ACC112 (cell line): ENCODE measurements at regions not wholly inside any gene's neighbourhood (a gene's known extent, or its start where the extent isn't known, plus 50 kb on each side); places are given as distances from the start of the nearest gene placed in this dataset.

Source experiments
- H2AFZ ChIP-seq: fragments of 200-600 bp; sonication (generic); one replicate; pipeline ENCODE4 v1.6.0; 2017; ENCODE audit warnings: antibody characterized with exemption, low read length; ENCODE audit not compliant: unreplicated experiment
- H3K27ac ChIP-seq: fragments of 200-600 bp; sonication (generic); 2 replicates; pipeline ENCODE4 v1.5.1; 2014; ENCODE audit warnings: low read depth, mild to moderate bottlenecking, antibody characterized with exemption, low read length, moderate library complexity
- H3K27me3 ChIP-seq: fragments of 200-600 bp; sonication (generic); 2 replicates; pipeline ENCODE4 v1.6.1; 2014; ENCODE audit warnings: mild to moderate bottlenecking, antibody characterized with exemption, low read length, moderate library complexity, mixed read lengths; ENCODE audit not compliant: insufficient read depth
- H3K36me3 ChIP-seq: fragments of 200-600 bp; sonication (generic); 2 replicates; pipeline ENCODE4 v1.6.1; 2016; ENCODE audit warnings: mild to moderate bottlenecking, antibody characterized with exemption, low read length, moderate library complexity, mixed read lengths; ENCODE audit not compliant: insufficient read depth
- H3K4me1 ChIP-seq: fragments of 200-600 bp; sonication (generic); one replicate; pipeline ENCODE4 v1.6.1; 2016; ENCODE audit warnings: low read length, mixed read lengths; ENCODE audit not compliant: insufficient read depth, unreplicated experiment, control insufficient read depth
- H3K4me3 ChIP-seq: fragments of 200-600 bp; sonication (generic); 2 replicates; pipeline ENCODE4 v1.5.1; 2014; ENCODE audit warnings: mild to moderate bottlenecking, low read depth, low read length
- H3K79me2 ChIP-seq: fragments of 200-600 bp; sonication (generic); one replicate; pipeline ENCODE4 v1.6.0; 2016; ENCODE audit warnings: low read length; ENCODE audit not compliant: control insufficient read depth, unreplicated experiment, insufficient read depth

GRCh38 chr2:121993682-121994081, 238.2 kb downstream of the TSN start:
- H3K27me3 ChIP-seq: no peaks in the 10 kb centered on the region
- no peak overlapping the region for H2AFZ ChIP-seq
- no peak overlapping the region for H3K27ac ChIP-seq
- H3K4me1 ChIP-seq: no peaks in the 10 kb centered on the region
- no peaks in the 10 kb centered on the region for H3K79me2 ChIP-seq
- H3K4me3 ChIP-seq: no peak overlapping the region
- no peaks in the 10 kb centered on the region for H3K36me3 ChIP-seq

GRCh38 chr2:121994238-121995206, 239.1 kb downstream of the TSN start:
- peaks cover 5% of the 10 kb centered on the region for H3K4me1 ChIP-seq
- no peak overlapping the region for H3K4me3 ChIP-seq
- H3K27ac ChIP-seq: no peak overlapping the region
- no peaks in the 10 kb centered on the region for H3K79me2 ChIP-seq
- H3K36me3 ChIP-seq: no peaks in the 10 kb centered on the region
- H3K27me3 ChIP-seq: no peaks in the 10 kb centered on the region
- no peak overlapping the region for H2AFZ ChIP-seq

DNA sequence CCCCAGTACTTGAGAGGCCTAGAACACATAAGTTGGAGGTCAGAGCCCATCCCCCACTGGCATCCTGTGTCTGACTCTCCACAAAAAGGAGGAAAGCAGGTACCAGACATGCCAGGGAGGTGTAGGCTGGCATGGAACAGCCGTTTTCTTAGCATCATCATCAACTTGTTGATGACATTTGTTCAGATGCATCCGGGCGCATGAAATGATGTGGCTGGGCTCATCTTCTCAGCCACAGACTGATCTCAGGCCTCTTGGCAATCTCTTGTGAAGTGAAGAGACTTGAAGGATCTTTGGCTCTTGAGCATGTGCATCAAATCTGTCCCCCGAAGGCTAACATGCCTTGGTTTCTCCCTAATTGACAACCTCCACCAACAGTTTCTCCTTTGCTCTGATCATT, 243.3 kb downstream of the TSN start:
- Histone ChIP-seq H3K4me3 (no peak overlapping the region), H3K27me3 (no peaks in the 10 kb centered on the region), H3K27ac (no peak overlapping the region), H2AFZ (no peak overlapping the region), H3K36me3 (no peaks in the 10 kb centered on the region), H3K4me1 (peaks cover 5% of the 10 kb centered on the region), H3K79me2 (no peaks in the 10 kb centered on the region)

DNA sequence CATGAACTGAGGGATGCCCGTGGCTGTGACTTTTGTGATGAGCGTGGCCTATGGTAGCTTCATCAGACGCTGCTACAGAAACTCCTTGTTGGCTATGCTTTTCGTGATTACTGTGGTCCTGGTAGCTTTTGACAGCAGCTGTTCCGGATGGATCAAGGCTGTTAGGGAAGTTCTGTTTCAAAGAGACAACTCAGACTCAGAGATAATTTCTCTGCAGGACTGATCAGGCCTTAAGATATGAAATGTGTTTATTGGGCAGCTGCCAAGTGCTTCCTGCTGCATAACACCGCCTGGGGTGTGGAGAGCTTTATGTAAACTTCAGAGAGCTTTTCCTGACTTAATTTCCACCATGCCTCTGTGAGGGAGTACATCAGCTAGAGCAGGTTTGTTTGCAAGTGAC, 243.8 kb downstream of the TSN start:
- H2AFZ ChIP-seq: no peak overlapping the region
- peaks cover 5% of the 10 kb centered on the region for H3K4me1 ChIP-seq
- H3K4me3 ChIP-seq: no peak overlapping the region
- no peaks in the 10 kb centered on the region for H3K79me2 ChIP-seq
- no peaks in the 10 kb centered on the region for H3K36me3 ChIP-seq
- H3K27ac ChIP-seq: no peak overlapping the region
- no peaks in the 10 kb centered on the region for H3K27me3 ChIP-seq

DNA sequence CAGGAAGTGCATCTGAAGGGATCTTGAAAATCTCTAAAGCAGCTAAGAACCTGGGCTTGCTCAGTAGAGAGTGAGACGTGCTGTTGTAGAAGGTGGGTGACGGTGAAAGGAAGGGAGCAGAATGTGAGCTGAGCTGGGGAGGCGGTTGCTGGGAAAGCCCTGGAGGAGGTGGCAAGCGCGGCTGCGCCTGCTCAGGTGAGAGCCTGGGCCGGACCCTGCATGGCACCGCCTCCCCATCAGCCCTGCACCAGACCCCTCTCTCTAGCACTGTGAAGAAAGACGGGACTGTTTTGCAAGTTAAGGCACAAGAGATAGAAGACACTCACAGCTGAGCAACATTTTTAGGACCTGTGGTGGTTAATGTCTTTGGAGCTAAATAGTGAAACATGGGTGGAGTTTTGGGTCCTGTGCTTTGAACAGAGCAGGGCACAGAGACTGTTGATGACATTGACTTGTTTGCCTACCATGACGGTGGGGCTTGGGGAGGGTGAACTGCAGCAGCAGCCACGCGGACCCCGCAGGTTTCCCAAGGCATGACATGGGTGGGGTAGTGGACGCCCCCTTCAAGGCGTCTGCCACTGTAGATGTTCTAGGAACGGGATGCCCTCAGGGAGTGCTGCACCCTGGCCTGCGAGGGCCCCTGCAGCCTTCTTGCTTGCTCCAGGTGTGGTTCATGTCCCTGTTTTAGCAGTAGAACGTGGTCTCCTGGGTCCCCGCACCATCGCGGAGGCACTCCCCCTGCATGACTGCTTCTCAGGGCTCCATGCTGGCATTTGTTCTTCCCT, 245.3 kb downstream of the TSN start:
- H3K27me3 ChIP-seq: no peaks in the 10 kb centered on the region
- no peak overlapping the region for H2AFZ ChIP-seq
- H3K79me2 ChIP-seq: no peaks in the 10 kb centered on the region
- H3K27ac ChIP-seq: no peak overlapping the region
- no peaks in the 10 kb centered on the region for H3K36me3 ChIP-seq
- H3K4me3 ChIP-seq: no peak overlapping the region
- peaks cover 5% of the 10 kb centered on the region for H3K4me1 ChIP-seq

DNA sequence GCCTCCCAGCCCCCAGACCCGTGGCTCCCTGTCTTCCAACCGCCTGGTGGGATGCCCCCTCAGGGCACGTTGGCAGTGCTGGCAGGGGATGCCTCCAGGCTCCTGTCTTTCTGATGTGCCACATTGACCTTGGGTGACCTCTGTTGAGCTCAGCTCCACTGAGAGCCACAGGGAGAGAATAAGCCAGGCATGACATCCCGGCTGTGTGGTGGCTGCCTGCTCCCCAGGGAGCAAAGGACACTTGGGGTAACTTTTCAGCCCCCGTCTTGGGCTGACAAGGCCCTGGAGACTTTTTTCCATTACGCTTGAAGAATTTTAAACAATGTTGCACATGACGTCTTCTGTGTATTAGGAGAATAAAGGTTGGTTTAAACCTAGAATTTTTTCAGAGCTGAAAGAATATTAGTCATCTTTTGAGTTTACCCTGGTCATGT, 246.0 kb downstream of the TSN start:
- H3K27ac ChIP-seq: no peak overlapping the region
- H3K4me1 ChIP-seq: peaks cover 5% of the 10 kb centered on the region
- no peak overlapping the region for H3K4me3 ChIP-seq
- H3K36me3 ChIP-seq: no peaks in the 10 kb centered on the region
- no peaks in the 10 kb centered on the region for H3K79me2 ChIP-seq
- H2AFZ ChIP-seq: no peak overlapping the region
- no peaks in the 10 kb centered on the region for H3K27me3 ChIP-seq

- Histone ChIP-seq H3K4me1 (peaks cover 5% of the 10 kb centered on the region), H3K27me3 (no peaks in the 10 kb centered on the region), H3K79me2 (no peaks in the 10 kb centered on the region), H3K27ac (no peak overlapping the region), H2AFZ (no peak overlapping the region), H3K4me3 (no peak overlapping the region), H3K36me3 (no peaks in the 10 kb centered on the region)
Measured at GRCh38 chr2:122003196-122003940, 247.9 kb downstream of the TSN start.

GRCh38 chr2:122007126-122007525, 251.7 kb downstream of the TSN start:
- no peak overlapping the region for H2AFZ ChIP-seq
- H3K27ac ChIP-seq: no peak overlapping the region
- H3K36me3 ChIP-seq: no peaks in the 10 kb centered on the region
- H3K4me3 ChIP-seq: no peak overlapping the region
- no peaks in the 10 kb centered on the region for H3K27me3 ChIP-seq
- H3K79me2 ChIP-seq: no peaks in the 10 kb centered on the region
- no peaks in the 10 kb centered on the region for H3K4me1 ChIP-seq

GRCh38 chr2:122007577-122007976, 252.1 kb downstream of the TSN start:
- H3K4me1 ChIP-seq: no peaks in the 10 kb centered on the region
- H3K4me3 ChIP-seq: no peak overlapping the region
- no peak overlapping the region for H3K27ac ChIP-seq
- no peaks in the 10 kb centered on the region for H3K79me2 ChIP-seq
- no peaks in the 10 kb centered on the region for H3K27me3 ChIP-seq
- no peaks in the 10 kb centered on the region for H3K36me3 ChIP-seq
- H2AFZ ChIP-seq: no peak overlapping the region

DNA sequence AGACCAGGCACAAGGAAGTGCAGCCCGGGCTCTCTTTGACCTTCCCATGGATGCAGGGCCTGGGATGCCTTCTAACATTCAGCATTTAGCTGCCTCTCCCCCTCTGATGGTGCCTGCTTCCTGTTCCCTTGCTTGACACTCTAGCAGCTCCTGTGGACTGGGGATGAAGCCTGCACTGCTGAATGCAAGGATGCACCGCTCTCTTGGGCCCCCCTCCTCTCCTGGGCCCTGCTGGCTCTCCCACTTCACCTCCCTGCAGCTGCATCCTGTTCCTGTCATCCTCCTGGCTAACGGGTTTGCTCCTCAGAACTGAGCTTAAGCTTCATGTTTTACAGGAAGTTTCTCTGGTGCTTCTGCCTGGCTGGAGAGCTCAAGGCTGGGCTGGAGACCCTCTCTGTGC, 254.1 kb downstream of the TSN start:
- no peak overlapping the region for H3K27ac ChIP-seq
- no peaks in the 10 kb centered on the region for H3K36me3 ChIP-seq
- H3K27me3 ChIP-seq: no peaks in the 10 kb centered on the region
- H3K4me3 ChIP-seq: no peak overlapping the region
- H3K79me2 ChIP-seq: no peaks in the 10 kb centered on the region
- no peak overlapping the region for H2AFZ ChIP-seq
- no peaks in the 10 kb centered on the region for H3K4me1 ChIP-seq
